ENCODE measurements at regions not wholly inside any gene's neighbourhood (a gene's known extent, or its start where the extent isn't known, plus 50 kb on each side); places are given as distances from the start of the nearest gene placed in this dataset.

DNA sequence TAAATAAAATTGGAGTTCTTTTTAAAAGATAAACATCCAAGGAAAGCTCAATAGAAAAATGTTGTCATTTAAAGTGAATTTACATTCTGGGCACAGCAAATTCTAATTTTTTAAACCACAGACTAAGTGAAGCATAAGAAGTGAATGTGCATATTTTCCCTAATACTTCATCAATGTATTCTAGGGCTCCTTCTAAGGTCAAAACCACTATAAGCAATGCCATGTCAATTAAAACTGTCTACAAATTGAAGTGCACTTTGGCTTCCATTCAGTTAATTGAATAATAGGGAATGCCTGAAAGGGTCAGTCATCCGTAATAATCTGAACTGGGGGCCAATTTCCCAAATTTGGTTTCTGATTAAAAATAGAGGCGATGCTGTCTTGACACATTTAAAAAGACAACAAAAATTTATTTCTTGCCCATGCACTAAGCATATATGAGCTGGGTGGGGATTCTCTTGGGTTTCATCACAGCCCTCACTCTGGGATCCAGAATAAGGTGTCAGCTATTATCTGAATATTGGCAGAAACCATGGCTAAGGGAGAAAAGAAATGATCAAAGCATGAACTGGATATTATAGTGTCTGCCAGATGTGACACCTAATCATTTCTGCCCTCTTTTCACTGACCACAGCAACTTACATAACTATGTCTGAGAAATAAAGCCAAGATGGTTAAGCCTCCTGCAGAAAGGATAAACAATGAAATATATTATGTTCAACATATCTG, 660.6 kb upstream of the B3GALT2 start (continued):
- TF ChIP-seq ETV1 (tag; conservative IDR thresholded peaks at IDR 0.05; ENCODE audit: low read depth) (no peak), HNRNPLL (IDR thresholded peaks at IDR 0.05; ENCODE audit: low read depth, low read length, poor library complexity, severe bottlenecking) (no peak), GATAD2B (IDR thresholded peaks at IDR 0.05; ENCODE audit: borderline replicate concordance) (no peak), ZBTB17 (CRISPR knock-in tag; IDR thresholded peaks at IDR 0.05) (no peak), U2AF2 (optimal IDR thresholded peaks at IDR 0.05; ENCODE audit: low read depth, low read length) (no peak)
- TF ChIP-seq, protein P1, sequence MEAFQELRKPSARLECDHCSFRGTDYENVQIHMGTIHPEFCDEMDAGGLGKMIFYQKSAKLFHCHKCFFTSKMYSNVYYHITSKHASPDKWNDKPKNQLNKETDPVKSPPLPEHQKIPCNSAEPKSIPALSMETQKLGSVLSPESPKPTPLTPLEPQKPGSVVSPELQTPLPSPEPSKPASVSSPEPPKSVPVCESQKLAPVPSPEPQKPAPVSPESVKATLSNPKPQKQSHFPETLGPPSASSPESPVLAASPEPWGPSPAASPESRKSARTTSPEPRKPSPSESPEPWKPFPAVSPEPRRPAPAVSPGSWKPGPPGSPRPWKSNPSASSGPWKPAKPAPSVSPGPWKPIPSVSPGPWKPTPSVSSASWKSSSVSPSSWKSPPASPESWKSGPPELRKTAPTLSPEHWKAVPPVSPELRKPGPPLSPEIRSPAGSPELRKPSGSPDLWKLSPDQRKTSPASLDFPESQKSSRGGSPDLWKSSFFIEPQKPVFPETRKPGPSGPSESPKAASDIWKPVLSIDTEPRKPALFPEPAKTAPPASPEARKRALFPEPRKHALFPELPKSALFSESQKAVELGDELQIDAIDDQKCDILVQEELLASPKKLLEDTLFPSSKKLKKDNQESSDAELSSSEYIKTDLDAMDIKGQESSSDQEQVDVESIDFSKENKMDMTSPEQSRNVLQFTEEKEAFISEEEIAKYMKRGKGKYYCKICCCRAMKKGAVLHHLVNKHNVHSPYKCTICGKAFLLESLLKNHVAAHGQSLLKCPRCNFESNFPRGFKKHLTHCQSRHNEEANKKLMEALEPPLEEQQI (IDR thresholded peaks at IDR 0.05): no peak

DNA sequence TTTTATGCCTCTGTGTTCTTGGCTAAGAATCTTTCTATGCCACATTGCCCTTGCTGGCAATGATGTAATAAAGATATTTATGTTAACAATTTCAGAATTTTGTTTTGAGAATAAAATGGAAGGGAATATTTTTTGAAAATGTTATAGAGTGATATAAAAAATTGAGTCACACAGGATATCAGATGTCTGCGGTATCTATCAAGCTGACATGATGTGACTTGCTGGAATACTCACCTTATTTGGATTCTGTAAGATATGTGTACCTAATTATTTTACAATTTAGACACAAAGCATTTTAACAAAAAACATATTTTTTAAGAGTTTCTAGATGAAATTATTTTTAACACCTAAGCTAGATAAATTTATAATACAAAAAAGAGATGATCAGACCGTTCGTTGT, 660.0 kb upstream of the B3GALT2 start:
- H3K79me2 ChIP-seq (ENCODE audit: control insufficient read depth, insufficient read depth, low read length): no peaks in the 10 kb centered on the region
- DNase-seq (ENCODE audit: extremely low read depth in 1 of 4, low spot score in 3 of 4) (no peak), FAIRE-seq (no peak), ATAC-seq (no peak)
- no peaks in the 10 kb centered on the region for H3K36me3 ChIP-seq (ENCODE audit: control insufficient read depth, insufficient read depth, low read length)
- BruUV-seq (replicated peaks): no TSS peak
- H3K9ac ChIP-seq (ENCODE audit: insufficient read depth in 1 of 2, low read depth in 2 of 2, low read length in 2 of 2): no peak overlapping the region
- no peak overlapping the region for H3K4me3 ChIP-seq
- no peaks in the 10 kb centered on the region for H4K20me1 ChIP-seq (replicated peaks; ENCODE audit: control insufficient read depth, insufficient read depth, low read length)
- H3K27ac ChIP-seq (ENCODE audit: extremely low read depth, low read depth, low read length): no peak overlapping the region
- POLR2A ChIA-PET: no interaction called here
- intact Hi-C loops (cut with micrococcal nuclease) (no loop called here), in situ Hi-C loops (cut with MboI) (no loop called here)
- no peaks in the 10 kb centered on the region for H3K27me3 ChIP-seq (ENCODE audit: control insufficient read depth in 2 of 2, insufficient read depth in 2 of 2, low read length in 2 of 2)
- no peaks in the 10 kb centered on the region for H3K4me1 ChIP-seq (replicated peaks in 1 of 2; ENCODE audit: control insufficient read depth in 2 of 2, insufficient read depth in 2 of 2, low read length in 2 of 2)
- CTCF ChIA-PET (ENCODE audit: low intra/inter-chr PET ratio): interaction anchor here (0.6 kb wide), 1 partner anchor 11 kb away, joined by 5 read pairs; no protein-coding TSS in a partner anchor
- WGBS (ENCODE audit: insufficient coverage, low coverage, missing lambda C conversion rate): 1% methylated on average over 3 of the region's 3 CpGs
- H3K9me3 ChIP-seq (replicated peaks; ENCODE audit: control insufficient read depth, insufficient read depth, low read depth, low read length): peaks cover 3% of the 10 kb centered on the region; the same call in 1 of the 2 replicates
- no peaks in the 10 kb centered on the region for H3K9me1 ChIP-seq (ENCODE audit: control insufficient read depth, insufficient read depth, low read length)
- no peak overlapping the region for H2AFZ ChIP-seq (ENCODE audit: low read depth, low read length)
- H3K4me2 ChIP-seq (ENCODE audit: insufficient read depth, low read length): no peak overlapping the region
- TF ChIP-seq, protein P2, sequence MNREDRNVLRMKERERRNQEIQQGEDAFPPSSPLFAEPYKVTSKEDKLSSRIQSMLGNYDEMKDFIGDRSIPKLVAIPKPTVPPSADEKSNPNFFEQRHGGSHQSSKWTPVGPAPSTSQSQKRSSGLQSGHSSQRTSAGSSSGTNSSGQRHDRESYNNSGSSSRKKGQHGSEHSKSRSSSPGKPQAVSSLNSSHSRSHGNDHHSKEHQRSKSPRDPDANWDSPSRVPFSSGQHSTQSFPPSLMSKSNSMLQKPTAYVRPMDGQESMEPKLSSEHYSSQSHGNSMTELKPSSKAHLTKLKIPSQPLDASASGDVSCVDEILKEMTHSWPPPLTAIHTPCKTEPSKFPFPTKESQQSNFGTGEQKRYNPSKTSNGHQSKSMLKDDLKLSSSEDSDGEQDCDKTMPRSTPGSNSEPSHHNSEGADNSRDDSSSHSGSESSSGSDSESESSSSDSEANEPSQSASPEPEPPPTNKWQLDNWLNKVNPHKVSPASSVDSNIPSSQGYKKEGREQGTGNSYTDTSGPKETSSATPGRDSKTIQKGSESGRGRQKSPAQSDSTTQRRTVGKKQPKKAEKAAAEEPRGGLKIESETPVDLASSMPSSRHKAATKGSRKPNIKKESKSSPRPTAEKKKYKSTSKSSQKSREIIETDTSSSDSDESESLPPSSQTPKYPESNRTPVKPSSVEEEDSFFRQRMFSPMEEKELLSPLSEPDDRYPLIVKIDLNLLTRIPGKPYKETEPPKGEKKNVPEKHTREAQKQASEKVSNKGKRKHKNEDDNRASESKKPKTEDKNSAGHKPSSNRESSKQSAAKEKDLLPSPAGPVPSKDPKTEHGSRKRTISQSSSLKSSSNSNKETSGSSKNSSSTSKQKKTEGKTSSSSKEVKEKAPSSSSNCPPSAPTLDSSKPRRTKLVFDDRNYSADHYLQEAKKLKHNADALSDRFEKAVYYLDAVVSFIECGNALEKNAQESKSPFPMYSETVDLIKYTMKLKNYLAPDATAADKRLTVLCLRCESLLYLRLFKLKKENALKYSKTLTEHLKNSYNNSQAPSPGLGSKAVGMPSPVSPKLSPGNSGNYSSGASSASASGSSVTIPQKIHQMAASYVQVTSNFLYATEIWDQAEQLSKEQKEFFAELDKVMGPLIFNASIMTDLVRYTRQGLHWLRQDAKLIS (CRISPR knock-in tag; IDR thresholded peaks at IDR 0.05): no peak
- TF ChIP-seq ZNF121 (CRISPR knock-in tag; conservative IDR thresholded peaks at IDR 0.05) (no peak), ZNF347 (CRISPR knock-in tag; IDR thresholded peaks at IDR 0.05; ENCODE audit: low read depth) (no peak), POLR2AphosphoS5 (IDR thresholded peaks at IDR 0.05; ENCODE audit: control insufficient read depth, insufficient read depth, low read depth, low read length) (no peak), MAFF (IDR thresholded peaks at IDR 0.05; ENCODE audit: low read length) (no peak)
- TF ChIP-seq, protein P3, sequence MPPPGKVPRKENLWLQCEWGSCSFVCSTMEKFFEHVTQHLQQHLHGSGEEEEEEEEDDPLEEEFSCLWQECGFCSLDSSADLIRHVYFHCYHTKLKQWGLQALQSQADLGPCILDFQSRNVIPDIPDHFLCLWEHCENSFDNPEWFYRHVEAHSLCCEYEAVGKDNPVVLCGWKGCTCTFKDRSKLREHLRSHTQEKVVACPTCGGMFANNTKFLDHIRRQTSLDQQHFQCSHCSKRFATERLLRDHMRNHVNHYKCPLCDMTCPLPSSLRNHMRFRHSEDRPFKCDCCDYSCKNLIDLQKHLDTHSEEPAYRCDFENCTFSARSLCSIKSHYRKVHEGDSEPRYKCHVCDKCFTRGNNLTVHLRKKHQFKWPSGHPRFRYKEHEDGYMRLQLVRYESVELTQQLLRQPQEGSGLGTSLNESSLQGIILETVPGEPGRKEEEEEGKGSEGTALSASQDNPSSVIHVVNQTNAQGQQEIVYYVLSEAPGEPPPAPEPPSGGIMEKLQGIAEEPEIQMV (tag; conservative IDR thresholded peaks at IDR 0.05; ENCODE audit: low read depth): no peak

Data from K562 (cell line).